Upper lobe of right lung (tissue), 1 donor: ENCODE measurements at regions not wholly inside any gene's neighbourhood (a gene's known extent, or its start where the extent isn't known, plus 50 kb on each side); places are given as distances from the start of the nearest gene placed in this dataset.
A peak's percentile ranks its signal among the peaks of the same experiment; 100 is the strongest.
"Not testable (repeated sequence)": the region's sequence is repeated elsewhere in the genome, so short reads cannot be mapped to it uniquely, and the experiment has no call there.

Experiments used
- ATAC-seq: fragments of 200-7000 bp; cut with Tn5 transposase; one replicate; pipeline ENCODE4 v1.9.1; 2020; ENCODE audit warnings: mild to moderate bottlenecking, moderate library complexity
- DNase-seq: peaks from one replicate; pipeline ENCODE4 v3.0.0-alpha.2; 2020
- H3K27ac ChIP-seq: fragments of 200-600 bp; one replicate; pipeline ENCODE4 v1.8.0; 2022
- H3K27me3 ChIP-seq: fragments of 200-600 bp; one replicate; pipeline ENCODE4 v1.8.0; 2022; ENCODE audit warnings: mild to moderate bottlenecking
- H3K36me3 ChIP-seq: fragments of 200-600 bp; one replicate; pipeline ENCODE4 v1.8.0; 2022
- H3K4me1 ChIP-seq: fragments of 200-600 bp; one replicate; pipeline ENCODE4 v1.8.0; 2022
- H3K4me3 ChIP-seq: fragments of 200-600 bp; one replicate; pipeline ENCODE4 v1.8.0; 2022; ENCODE audit warnings: mild to moderate bottlenecking
- H3K9me3 ChIP-seq: fragments of 200-600 bp; one replicate; pipeline ENCODE4 v1.8.0; 2022
- intact Hi-C: fragments of 100-400 bp; cut with DNase I; formaldehyde crosslinking; loops from one replicate; pipeline ENCODE4 v1.11.0; 2022
- TF ChIP-seq, protein P1 (sequence below): fragments of 200-600 bp; IDR thresholded peaks from one replicate; pipeline ENCODE4 v1.8.0; 2022; ENCODE audit warnings: antibody characterized with exemption
- donor health status: DM: no; HTN: yes; CAD: no; lungs with severe emphysema.

GRCh38 chr1:242890192-242890741 lies 364.8 kb downstream of the CEP170 start:
- DNase-seq: no peak
- peak; percentile 63 for ATAC-seq
- Histone ChIP-seq H3K27ac (no peak overlapping the region), H3K9me3 (no peaks in the 10 kb centered on the region), H3K36me3 (no peaks in the 10 kb centered on the region), H3K4me3 (no peak overlapping the region), H3K4me1 (no peaks in the 10 kb centered on the region), H3K27me3 (peaks cover 9% of the 10 kb centered on the region)
- intact Hi-C loops: no loop called here
- TF ChIP-seq, protein P1, sequence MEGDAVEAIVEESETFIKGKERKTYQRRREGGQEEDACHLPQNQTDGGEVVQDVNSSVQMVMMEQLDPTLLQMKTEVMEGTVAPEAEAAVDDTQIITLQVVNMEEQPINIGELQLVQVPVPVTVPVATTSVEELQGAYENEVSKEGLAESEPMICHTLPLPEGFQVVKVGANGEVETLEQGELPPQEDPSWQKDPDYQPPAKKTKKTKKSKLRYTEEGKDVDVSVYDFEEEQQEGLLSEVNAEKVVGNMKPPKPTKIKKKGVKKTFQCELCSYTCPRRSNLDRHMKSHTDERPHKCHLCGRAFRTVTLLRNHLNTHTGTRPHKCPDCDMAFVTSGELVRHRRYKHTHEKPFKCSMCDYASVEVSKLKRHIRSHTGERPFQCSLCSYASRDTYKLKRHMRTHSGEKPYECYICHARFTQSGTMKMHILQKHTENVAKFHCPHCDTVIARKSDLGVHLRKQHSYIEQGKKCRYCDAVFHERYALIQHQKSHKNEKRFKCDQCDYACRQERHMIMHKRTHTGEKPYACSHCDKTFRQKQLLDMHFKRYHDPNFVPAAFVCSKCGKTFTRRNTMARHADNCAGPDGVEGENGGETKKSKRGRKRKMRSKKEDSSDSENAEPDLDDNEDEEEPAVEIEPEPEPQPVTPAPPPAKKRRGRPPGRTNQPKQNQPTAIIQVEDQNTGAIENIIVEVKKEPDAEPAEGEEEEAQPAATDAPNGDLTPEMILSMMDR: no peak

- Histone ChIP-seq H3K9me3 (no peaks in the 10 kb centered on the region), H3K4me1 (no peaks in the 10 kb centered on the region), H3K36me3 (no peaks in the 10 kb centered on the region), H3K27ac (no peak overlapping the region), H3K4me3 (no peak overlapping the region), H3K27me3 (peaks cover 9% of the 10 kb centered on the region)
- DNase-seq (no peak), ATAC-seq (peak; percentile 49)
- intact Hi-C loops: no loop called here
- TF ChIP-seq, protein P1: no peak
These were observed 361.6 kb upstream of the PLD5 start for GRCh38 chr1:242886137-242886536.

- ATAC-seq: not testable (repeated sequence)
These were observed 355.5 kb upstream of the PLD5 start for GRCh38 chr1:242880022-242880421.

DNA sequence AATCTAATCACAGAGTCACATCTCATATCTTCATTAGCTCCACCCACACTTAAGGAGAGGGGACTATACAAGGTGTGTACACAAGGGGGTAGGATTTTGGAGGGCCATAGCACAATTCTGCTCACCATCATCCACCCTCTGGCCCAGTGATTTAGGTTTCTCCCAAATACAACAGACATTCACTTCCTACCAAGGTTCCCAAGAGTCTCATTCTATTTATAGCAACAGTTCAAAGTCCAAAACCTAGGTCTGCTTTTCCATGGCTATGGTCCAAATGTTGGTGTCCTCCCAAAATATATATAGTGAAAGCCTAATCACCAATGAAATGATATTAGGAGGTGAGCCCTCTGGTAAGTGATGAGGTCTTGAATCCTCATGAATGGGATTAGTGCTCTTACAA lies 353.2 kb upstream of the PLD5 start:
- intact Hi-C loops: no loop called here
- no peaks in the 10 kb centered on the region for H3K9me3 ChIP-seq
- ATAC-seq: no peak

More at GRCh38 chr1:242880022-242880421, 355.5 kb upstream of the PLD5 start:
- H3K4me3 ChIP-seq, H3K27me3 ChIP-seq, H3K4me1 ChIP-seq, H3K27ac ChIP-seq, DNase-seq, H3K9me3 ChIP-seq, intact Hi-C loops, H3K36me3 ChIP-seq: not testable (repeated sequence)

DNA sequence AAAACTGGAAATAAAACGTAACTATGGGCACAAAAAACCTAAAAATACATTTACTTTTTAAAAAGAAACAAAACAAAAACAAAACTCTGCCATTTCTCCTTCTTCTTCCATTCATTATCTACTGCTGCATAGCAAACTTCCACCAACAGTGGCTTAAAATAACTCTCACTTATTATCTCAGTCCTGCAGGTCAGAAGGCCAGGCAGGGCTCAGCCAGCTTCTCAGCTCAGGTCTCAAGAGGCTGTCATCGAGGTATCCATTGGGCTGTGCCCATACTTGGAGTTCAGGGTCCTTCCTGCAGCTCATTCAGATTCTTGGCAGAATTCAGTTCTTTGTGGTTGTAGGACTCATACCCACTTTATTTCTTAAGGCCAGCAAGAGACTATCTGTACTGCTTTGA lies 352.7 kb upstream of the PLD5 start:
- Histone ChIP-seq H3K27me3 (no peaks in the 10 kb centered on the region), H3K9me3 (no peaks in the 10 kb centered on the region), H3K4me3 (no peak overlapping the region), H3K27ac (no peak overlapping the region), H3K36me3 (no peaks in the 10 kb centered on the region), H3K4me1 (no peaks in the 10 kb centered on the region)
- intact Hi-C loops: no loop called here
- TF ChIP-seq, protein P1: no peak
- ATAC-seq (no peak), DNase-seq (no peak)

More for the DNA sequence above, 353.2 kb upstream of the PLD5 start:
- no peaks in the 10 kb centered on the region for H3K36me3 ChIP-seq
- no peak for DNase-seq
- no peak overlapping the region for H3K27ac ChIP-seq
- TF ChIP-seq, protein P1: no peak
- H3K4me1 ChIP-seq: no peaks in the 10 kb centered on the region
- H3K27me3 ChIP-seq: no peaks in the 10 kb centered on the region
- H3K4me3 ChIP-seq: no peak overlapping the region

GRCh38 chr1:242876030-242876429 lies 351.5 kb upstream of the PLD5 start:
- no peaks in the 10 kb centered on the region for H3K27me3 ChIP-seq
- intact Hi-C loops: no loop called here
- DNase-seq (no peak), ATAC-seq (no peak)
- no peak overlapping the region for H3K27ac ChIP-seq
- no peaks in the 10 kb centered on the region for H3K4me1 ChIP-seq
- no peaks in the 10 kb centered on the region for H3K9me3 ChIP-seq
- no peak overlapping the region for H3K4me3 ChIP-seq
- no peaks in the 10 kb centered on the region for H3K36me3 ChIP-seq
- TF ChIP-seq, protein P1: no peak
